GM12892 (cell line): ENCODE measurements at regions not wholly inside any gene's neighbourhood (a gene's known extent, or its start where the extent isn't known, plus 50 kb on each side); places are given as distances from the start of the nearest gene placed in this dataset.

Experiments
- DNase-seq: peaks from one replicate; pipeline ENCODE4 v3.0.0; 2011; ENCODE audit not compliant: insufficient read length
- FAIRE-seq: peaks from 2 replicates; lab custom pipeline; 2011; peaks lifted over from hg19 to GRCh38; lab: Jason Lieb, UNC
- POLR2A ChIP-seq: IDR thresholded peaks from 2 replicates; pipeline ENCODE4 v1.6.1; 2011; ENCODE audit warnings: low read depth, low read length, control low read depth
- POLR2AphosphoS5 ChIP-seq: IDR thresholded peaks from 2 replicates; pipeline ENCODE4 v1.6.1; 2011; ENCODE audit warnings: low read depth, low read length, control low read depth
- TAF1 ChIP-seq: IDR thresholded peaks from 2 replicates; pipeline ENCODE4 v1.6.1; 2011; ENCODE audit warnings: low read depth, mild to moderate bottlenecking, control low read depth, low read length, borderline replicate concordance

DNA sequence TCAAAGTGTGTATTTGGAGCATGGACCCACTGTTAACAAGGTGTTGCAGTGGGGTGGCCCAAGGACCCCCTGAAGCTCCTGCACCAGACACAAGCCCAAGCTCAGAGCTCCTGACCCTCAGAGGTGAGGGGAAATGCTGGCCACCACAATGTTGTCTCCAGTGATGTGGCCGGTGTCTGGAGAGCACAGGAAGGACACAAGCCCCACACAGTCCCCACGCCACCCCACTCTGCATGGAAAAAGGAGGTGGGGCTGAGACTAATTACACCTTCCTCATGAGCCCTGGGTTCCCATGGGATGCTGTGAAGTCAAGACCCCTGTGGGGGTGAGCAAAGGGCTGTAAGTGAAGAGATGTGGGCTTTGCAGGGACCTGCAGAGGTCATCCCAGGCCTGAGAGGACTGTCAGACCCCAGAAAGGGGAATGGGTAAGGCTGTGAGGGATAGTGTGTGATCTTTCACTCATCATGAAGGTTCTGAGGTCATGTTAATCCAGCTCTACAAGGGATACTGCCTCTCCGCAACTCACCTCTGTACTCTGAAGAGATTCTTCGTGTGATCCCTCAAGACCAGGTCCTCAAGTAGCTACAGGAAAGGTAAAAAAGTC lies 136.3 kb upstream of the DHRS4 start:
- DNase-seq: no peak
- TF ChIP-seq POLR2AphosphoS5: no peak
- no peak for TF ChIP-seq TAF1
- no peak for TF ChIP-seq POLR2A
- no peak for FAIRE-seq

DNA sequence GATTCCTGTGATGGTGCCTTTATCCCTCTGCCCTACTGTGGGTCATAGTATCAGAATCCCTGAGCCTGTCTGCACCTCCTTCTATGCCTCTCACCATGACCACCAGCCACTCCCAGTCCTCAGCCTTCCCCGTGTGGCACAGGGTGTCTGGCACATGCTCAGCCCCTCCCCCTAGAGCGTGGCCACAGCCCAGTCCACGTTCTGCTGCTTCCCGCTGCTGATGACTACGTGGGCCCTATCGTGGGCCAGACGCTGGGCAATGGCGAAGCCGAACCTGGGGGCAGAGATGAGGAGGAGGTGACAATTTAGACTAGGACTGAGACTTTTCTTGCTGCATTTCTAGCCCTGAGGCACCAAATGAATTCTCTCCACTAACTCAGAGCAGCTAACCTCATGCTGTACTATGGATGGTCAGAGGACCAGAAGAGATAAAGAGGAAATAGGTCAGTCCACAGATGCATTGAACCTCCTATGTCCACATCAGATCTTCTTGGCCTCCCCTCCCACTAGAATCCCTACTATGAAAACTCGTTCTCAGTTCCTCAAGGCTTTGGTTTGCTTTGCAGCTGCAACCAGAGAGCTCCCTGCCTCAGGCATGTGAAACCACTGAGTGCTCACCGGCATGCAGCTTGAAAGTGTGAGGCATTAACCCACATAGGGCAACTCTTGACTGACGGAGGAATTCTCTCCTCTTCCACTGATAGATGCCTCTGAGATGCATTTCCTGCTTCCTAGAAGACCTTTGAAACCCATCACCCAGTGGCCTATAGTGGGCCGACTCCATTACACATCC lies 126.3 kb upstream of the DHRS4 start:
- no peak for FAIRE-seq
- no peak for TF ChIP-seq POLR2AphosphoS5
- TF ChIP-seq TAF1: no peak
- TF ChIP-seq POLR2A: no peak
- no peak for DNase-seq

- TF ChIP-seq POLR2AphosphoS5 (no peak), TAF1 (no peak), POLR2A (no peak)
- no peak for FAIRE-seq
- DNase-seq: no peak
Measured at GRCh38 chr14:23828001-23828400, 125.6 kb upstream of the DHRS4 start.

DNA sequence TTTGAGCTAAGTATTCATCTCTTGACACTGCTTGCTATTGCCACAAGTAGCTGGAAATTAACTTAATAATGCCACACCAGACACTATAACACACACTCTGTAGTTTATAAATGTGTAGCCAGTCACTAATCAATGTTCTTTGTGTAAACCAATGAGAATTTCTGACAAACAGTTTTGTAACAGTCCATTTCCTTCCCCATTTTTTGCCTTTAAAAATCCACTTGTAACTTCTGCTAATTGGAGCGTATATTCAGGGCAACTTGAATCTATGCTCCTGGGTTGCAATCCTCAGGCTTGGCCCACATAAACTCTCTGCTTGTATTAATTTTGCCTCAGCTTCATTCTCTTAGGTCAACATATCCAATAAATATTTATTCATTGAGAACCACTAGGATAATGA lies 125.0 kb upstream of the DHRS4 start:
- no peak for TF ChIP-seq POLR2AphosphoS5
- no peak for TF ChIP-seq POLR2A
- DNase-seq (no peak), FAIRE-seq (no peak)

GRCh38 chr14:23829736-23830471 lies 123.7 kb upstream of the DHRS4 start:
- TF ChIP-seq POLR2A: no peak
- TF ChIP-seq TAF1: no peak
- no peak for TF ChIP-seq POLR2AphosphoS5
- FAIRE-seq (no peak), DNase-seq (no peak)

GRCh38 chr14:23831596-23831995 lies 122.0 kb upstream of the DHRS4 start:
- FAIRE-seq: no peak

GRCh38 chr14:23861666-23862065 lies 91.9 kb upstream of the DHRS4 start:
- FAIRE-seq (no peak), DNase-seq (no peak)
- no peak for TF ChIP-seq POLR2A
- TF ChIP-seq POLR2AphosphoS5: no peak
- TF ChIP-seq TAF1: no peak

More at GRCh38 chr14:23831596-23831995, 122.0 kb upstream of the DHRS4 start:
- no peak for DNase-seq
- TF ChIP-seq POLR2AphosphoS5: no peak
- no peak for TF ChIP-seq TAF1
- TF ChIP-seq POLR2A: no peak

- DNase-seq: no peak
- TF ChIP-seq TAF1 (no peak), POLR2AphosphoS5 (no peak), POLR2A (no peak)
- no peak for FAIRE-seq
Measured at GRCh38 chr14:23862513-23862912, 91.1 kb upstream of the DHRS4 start.

GRCh38 chr14:23863836-23864235 lies 89.7 kb upstream of the DHRS4 start:
- FAIRE-seq (no peak), DNase-seq (no peak)
- TF ChIP-seq POLR2A: no peak
- no peak for TF ChIP-seq POLR2AphosphoS5
- no peak for TF ChIP-seq TAF1

- TF ChIP-seq TAF1 (no peak), POLR2AphosphoS5 (no peak), POLR2A (no peak)
- FAIRE-seq (no peak), DNase-seq (no peak)
Measured at GRCh38 chr14:23864259-23864658, 89.3 kb upstream of the DHRS4 start.

GRCh38 chr14:23864861-23865260 lies 88.7 kb upstream of the DHRS4 start:
- DNase-seq (no peak), FAIRE-seq (no peak)
- TF ChIP-seq POLR2A: no peak
- no peak for TF ChIP-seq POLR2AphosphoS5
- no peak for TF ChIP-seq TAF1

- TF ChIP-seq POLR2A (no peak), POLR2AphosphoS5 (no peak), TAF1 (no peak)
- DNase-seq (no peak), FAIRE-seq (no peak)
Measured at GRCh38 chr14:23865502-23865901, 88.1 kb upstream of the DHRS4 start.
